ENCODE measurements at regions not wholly inside any gene's neighbourhood (a gene's known extent, or its start where the extent isn't known, plus 50 kb on each side); places are given as distances from the start of the nearest gene placed in this dataset.

DNA sequence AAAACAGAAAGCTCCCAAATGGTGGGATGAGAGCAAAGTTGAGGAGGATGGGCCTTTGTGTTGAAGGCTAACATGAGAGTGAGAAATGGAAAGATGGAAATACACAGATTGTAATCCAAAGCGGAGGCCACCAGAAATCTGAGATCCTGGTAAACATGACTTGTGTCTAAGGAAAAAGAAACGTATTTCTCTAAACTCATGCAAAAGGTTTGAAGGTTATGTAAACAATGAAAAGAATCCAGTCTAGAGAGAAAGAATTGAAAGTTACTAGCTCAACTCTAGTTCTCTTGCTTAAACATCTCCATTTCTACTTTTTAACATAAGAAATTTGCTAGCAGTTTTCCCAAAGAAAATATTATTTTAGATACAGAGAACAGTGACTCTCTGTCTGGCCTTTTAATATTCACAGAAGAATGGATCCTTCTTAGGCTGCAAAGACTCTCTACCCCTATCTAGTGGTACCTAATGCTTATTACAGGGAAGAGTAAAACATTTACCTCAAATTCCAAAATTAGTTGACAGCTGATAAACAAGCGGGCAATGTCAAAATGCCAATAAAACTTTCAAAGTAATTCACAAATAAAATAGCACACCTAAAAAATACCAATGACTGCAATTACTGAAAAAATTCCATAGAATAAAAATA is 75.8 kb upstream of the SOX5 start:
- TF ChIP-seq, protein P1, sequence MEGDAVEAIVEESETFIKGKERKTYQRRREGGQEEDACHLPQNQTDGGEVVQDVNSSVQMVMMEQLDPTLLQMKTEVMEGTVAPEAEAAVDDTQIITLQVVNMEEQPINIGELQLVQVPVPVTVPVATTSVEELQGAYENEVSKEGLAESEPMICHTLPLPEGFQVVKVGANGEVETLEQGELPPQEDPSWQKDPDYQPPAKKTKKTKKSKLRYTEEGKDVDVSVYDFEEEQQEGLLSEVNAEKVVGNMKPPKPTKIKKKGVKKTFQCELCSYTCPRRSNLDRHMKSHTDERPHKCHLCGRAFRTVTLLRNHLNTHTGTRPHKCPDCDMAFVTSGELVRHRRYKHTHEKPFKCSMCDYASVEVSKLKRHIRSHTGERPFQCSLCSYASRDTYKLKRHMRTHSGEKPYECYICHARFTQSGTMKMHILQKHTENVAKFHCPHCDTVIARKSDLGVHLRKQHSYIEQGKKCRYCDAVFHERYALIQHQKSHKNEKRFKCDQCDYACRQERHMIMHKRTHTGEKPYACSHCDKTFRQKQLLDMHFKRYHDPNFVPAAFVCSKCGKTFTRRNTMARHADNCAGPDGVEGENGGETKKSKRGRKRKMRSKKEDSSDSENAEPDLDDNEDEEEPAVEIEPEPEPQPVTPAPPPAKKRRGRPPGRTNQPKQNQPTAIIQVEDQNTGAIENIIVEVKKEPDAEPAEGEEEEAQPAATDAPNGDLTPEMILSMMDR (IDR thresholded peaks at IDR 0.05; ENCODE audit: low read depth, low read length): peak; percentile 43
- no peak for TF ChIP-seq EZH2phosphoT487 (IDR thresholded peaks at IDR 0.05; ENCODE audit: low read depth)

All from OCI-LY3 (cell line).